Lung (tissue), 11 donors: ENCODE measurements at regions not wholly inside any gene's neighbourhood (a gene's known extent, or its start where the extent isn't known, plus 50 kb on each side); places are given as distances from the start of the nearest gene placed in this dataset.

Experiments used
- ATAC-seq: fragments of 200-7000 bp; cut with Tn5 transposase; one replicate; pipeline ENCODE4 v1.9.1; 2020; ENCODE audit warnings: moderate number of reproducible peaks; ENCODE audit not compliant: insufficient read depth, low FRiP score
- DNase-seq, 3 donors: peaks; one replicate each; pipeline ENCODE4 v3.0.0-alpha.2; 2013 to 2017
- H3K27ac ChIP-seq, 2 donors: one replicate each; pipeline ENCODE4 v1.5.1; 2013; ENCODE audit warnings: mild to moderate bottlenecking in 2 of 2, moderate library complexity in 2 of 2, control low read depth in 1 of 2, inconsistent platforms in 1 of 2, low read depth in 1 of 2, low read length in 1 of 2
- H3K27me3 ChIP-seq, 3 donors: one replicate each; pipeline ENCODE4 v1.5.1; 2013; ENCODE audit warnings: low read length in 2 of 3; ENCODE audit not compliant: control insufficient read depth in 3 of 3, insufficient read depth in 3 of 3
- H3K36me3 ChIP-seq, 4 donors: one replicate each; pipeline ENCODE4 v1.5.1; 2013; ENCODE audit warnings: low read length in 4 of 4, mild to moderate bottlenecking in 1 of 4, moderate library complexity in 1 of 4; ENCODE audit not compliant: control insufficient read depth in 4 of 4, insufficient read depth in 4 of 4
- H3K4me1 ChIP-seq, 5 donors: one replicate each; pipeline ENCODE4 v1.5.1; 2013; ENCODE audit warnings: low read length in 5 of 5, mild to moderate bottlenecking in 2 of 5, moderate library complexity in 1 of 5; ENCODE audit not compliant: control insufficient read depth in 5 of 5, insufficient read depth in 5 of 5
- H3K4me3 ChIP-seq: one replicate; pipeline ENCODE4 v1.5.1; 2013; ENCODE audit warnings: mild to moderate bottlenecking, control low read depth, moderate library complexity
- H3K9ac ChIP-seq, 2 donors: one replicate each; pipeline ENCODE4 v1.5.1; 2013; ENCODE audit warnings: low read length in 2 of 2, control low read depth in 1 of 2; ENCODE audit not compliant: insufficient read depth in 1 of 2
- H3K9me3 ChIP-seq, 4 donors: one replicate each; pipeline ENCODE4 v1.5.1; 2013; ENCODE audit warnings: low read length in 3 of 4, mild to moderate bottlenecking in 1 of 4, moderate library complexity in 1 of 4; ENCODE audit not compliant: control insufficient read depth in 4 of 4, insufficient read depth in 3 of 4
- WGBS, 2 donors: extraction: QIAGEN DNeasy Blood & Tissue Kit; methylation state at CpG; one replicate each; pipeline ENCODE4 v1.1.7; 2013; 5-methylcytosine and 5-hydroxymethylcytosine counted together
- TF ChIP-seq, protein P1 (sequence below): IDR thresholded peaks from 2 replicates; pipeline ENCODE4 v1.5.1; 2012; ENCODE audit warnings: mild to moderate bottlenecking; ENCODE audit errors: control extremely low read depth, extremely low read depth
- donor health status: control.
- donor health status: control.
- donor health status: Bipolar disorder and iron deficiency.
- donor health status: healthy.
- donor health status: DM: yes; HTN: yes; CAD: no.

DNA sequence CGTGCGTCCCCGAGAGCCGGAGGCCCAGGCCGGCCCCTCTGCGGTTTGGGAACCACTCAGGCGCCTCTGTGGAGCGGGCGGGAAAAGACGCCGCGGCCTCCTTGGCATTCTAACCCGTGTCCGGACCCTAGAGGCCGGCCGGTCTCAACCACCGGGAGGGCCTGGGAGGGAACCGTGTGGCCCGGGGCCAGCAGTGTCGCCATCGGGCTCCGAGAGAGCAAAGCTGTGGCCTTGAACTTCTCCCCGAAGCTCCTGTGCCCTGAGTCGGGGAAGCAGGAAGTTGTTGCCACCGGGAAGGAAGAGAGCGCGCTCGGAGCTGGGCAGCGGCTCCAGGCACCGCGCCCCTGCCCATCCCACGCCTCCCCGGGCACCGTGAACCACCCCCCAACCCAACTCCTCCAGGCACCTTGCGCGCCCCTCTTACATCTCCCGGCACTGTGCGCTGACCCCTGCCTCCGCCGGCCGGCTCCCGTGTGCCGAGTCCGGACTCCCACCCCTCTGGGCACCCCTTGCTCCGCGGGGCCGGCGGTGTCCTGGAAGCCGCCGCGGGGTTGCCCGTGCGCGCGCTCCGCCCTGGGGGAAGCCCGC, 80.0 kb upstream of the PPARA start:
- peak overlapping the region; percentile 71 to 98 for H3K9ac ChIP-seq
- peak in 1 of 3 donors; percentile 57 for DNase-seq
- H3K27ac ChIP-seq, result peak overlapping the region; percentile 99 to 100
- peak overlapping the region; percentile 86 for H3K4me3 ChIP-seq
- H3K9me3 ChIP-seq, result no peaks in the 10 kb centered on the region
- TF ChIP-seq, protein P1, sequence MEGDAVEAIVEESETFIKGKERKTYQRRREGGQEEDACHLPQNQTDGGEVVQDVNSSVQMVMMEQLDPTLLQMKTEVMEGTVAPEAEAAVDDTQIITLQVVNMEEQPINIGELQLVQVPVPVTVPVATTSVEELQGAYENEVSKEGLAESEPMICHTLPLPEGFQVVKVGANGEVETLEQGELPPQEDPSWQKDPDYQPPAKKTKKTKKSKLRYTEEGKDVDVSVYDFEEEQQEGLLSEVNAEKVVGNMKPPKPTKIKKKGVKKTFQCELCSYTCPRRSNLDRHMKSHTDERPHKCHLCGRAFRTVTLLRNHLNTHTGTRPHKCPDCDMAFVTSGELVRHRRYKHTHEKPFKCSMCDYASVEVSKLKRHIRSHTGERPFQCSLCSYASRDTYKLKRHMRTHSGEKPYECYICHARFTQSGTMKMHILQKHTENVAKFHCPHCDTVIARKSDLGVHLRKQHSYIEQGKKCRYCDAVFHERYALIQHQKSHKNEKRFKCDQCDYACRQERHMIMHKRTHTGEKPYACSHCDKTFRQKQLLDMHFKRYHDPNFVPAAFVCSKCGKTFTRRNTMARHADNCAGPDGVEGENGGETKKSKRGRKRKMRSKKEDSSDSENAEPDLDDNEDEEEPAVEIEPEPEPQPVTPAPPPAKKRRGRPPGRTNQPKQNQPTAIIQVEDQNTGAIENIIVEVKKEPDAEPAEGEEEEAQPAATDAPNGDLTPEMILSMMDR, result no peak
- H3K27me3 ChIP-seq, result no peaks in the 10 kb centered on the region
- H3K36me3 ChIP-seq, result peaks cover 0 to 18% (median 2%) of the 10 kb centered on the region in 4 donors
- peaks cover 3 to 59% (median 14%) of the 10 kb centered on the region in 5 donors for H3K4me1 ChIP-seq
- WGBS, 2 donors, result 0 to 1% methylated on average over 33 to 57 of the region's 57 CpGs
- ATAC-seq, result peak; percentile 34

DNA sequence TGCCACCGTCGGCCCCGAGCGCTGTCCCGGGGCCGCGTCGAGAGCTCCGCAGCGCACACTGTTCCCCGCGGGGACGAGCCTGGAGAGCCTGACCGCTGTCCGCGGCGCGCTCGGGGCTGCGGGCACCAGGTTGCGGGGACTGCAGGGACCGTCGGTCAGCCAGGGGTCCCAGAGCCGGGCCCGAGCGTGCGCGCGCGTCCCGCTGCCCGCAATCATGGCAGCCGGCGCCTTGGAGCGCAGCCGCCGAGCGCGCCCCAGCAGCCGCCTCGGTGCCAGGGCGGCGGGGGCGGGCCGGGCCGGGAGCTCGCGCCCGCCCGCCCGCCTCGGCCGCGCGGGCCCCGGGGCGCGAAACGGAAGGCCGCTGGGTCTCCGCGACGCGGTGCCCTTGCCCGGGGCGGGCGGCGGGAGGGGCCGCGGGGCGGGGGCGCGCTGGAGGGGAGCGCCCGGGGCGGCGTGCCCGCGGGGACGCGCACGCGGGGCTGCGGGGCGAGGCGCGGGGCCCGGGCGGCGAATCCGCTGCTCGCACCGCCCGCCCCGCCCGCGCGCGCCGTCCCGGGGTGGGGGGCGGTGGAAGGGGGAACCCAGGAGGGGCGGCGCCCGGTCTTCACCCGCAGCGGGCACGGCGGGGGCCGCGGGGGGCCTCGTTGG, 79.4 kb upstream of the PPARA start:
- H3K27ac ChIP-seq, result peak overlapping the region; percentile 99 to 100
- no peaks in the 10 kb centered on the region for H3K9me3 ChIP-seq
- peaks cover 3 to 63% (median 16%) of the 10 kb centered on the region in 5 donors for H3K4me1 ChIP-seq
- ATAC-seq (peak; percentile 21), DNase-seq (peak; percentile 68 to 89 (median 74))
- H3K9ac ChIP-seq, result peak overlapping the region in 1 of 2 donors; percentile 71
- H3K4me3 ChIP-seq, result peak overlapping the region; percentile 96
- WGBS, 2 donors, result 1% methylated on average over 58 to 112 of the region's 112 CpGs
- TF ChIP-seq, protein P1, result no peak
- no peaks in the 10 kb centered on the region for H3K27me3 ChIP-seq
- H3K36me3 ChIP-seq, result peaks cover 0 to 18% (median 3%) of the 10 kb centered on the region in 4 donors

DNA sequence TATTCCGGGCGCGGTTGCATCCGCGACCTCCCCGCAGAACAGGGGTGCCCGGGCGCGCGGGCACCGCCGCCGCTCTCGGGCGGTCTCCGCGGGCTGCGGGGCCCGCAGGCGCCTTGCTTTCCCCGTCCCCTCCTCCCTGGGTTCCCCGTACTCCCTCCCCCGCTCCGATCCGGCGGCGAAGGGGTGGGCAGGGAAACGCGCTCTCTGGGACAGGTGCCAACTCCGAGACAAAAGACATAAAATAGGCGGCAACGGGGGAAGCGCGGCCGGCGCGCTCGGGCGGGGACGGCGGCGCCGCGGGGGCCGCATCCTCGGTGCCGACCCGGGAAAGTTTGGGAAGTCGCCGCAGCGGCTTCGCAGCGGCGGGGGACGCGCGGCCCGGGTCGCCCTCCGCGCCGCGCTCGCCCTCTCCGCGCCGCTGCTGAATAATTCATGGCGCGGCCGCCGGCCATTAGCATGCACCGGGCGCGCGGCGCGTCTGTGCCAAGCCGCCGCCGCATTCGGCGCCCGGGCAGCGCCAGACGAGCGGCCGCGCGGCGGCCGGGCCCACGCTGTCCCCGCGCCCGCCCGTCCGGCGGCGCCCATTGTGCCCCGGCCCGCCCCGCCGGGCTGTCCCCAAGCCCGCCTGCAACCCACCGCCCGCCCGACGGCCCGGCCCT, 78.7 kb upstream of the PPARA start:
- TF ChIP-seq, protein P1, result no peak
- peak overlapping the region; percentile 91 to 99 for H3K27ac ChIP-seq
- no peak overlapping the region for H3K9ac ChIP-seq
- no peaks in the 10 kb centered on the region for H3K27me3 ChIP-seq
- H3K9me3 ChIP-seq, result no peaks in the 10 kb centered on the region
- H3K4me1 ChIP-seq, result peaks cover 7 to 64% (median 23%) of the 10 kb centered on the region in 5 donors
- DNase-seq (peak; percentile 96 to 98 (median 97)), ATAC-seq (peak; percentile 1)
- H3K4me3 ChIP-seq, result peak overlapping the region; percentile 96
- H3K36me3 ChIP-seq, result peaks cover 0 to 18% (median 3%) of the 10 kb centered on the region in 4 donors
- WGBS, 2 donors, result 0% methylated on average over 74 to 109 of the region's 109 CpGs
